DND-41 (cell line): ENCODE measurements at regions not wholly inside any gene's neighbourhood (a gene's known extent, or its start where the extent isn't known, plus 50 kb on each side); places are given as distances from the start of the nearest gene placed in this dataset.

Source experiments
- CTCF ChIP-seq: IDR thresholded peaks from 2 replicates; pipeline ENCODE4 v1.5.1; 2012; ENCODE audit warnings: borderline replicate concordance, low read length, moderate library complexity, mild to moderate bottlenecking; ENCODE audit not compliant: poor library complexity, severe bottlenecking; ENCODE audit errors: extremely low read depth
- EZH2 ChIP-seq: IDR thresholded peaks from 3 replicates; pipeline ENCODE4 v1.6.1; 2012; ENCODE audit warnings: borderline replicate concordance, low read depth, mild to moderate bottlenecking, moderate library complexity, low read length, inconsistent platforms; ENCODE audit not compliant: severe bottlenecking

GRCh38 chr6:166724576-166724975 lies 97.5 kb upstream of the RPS6KA2 start:
- TF ChIP-seq CTCF (no peak), EZH2 (no peak)
